LNCAP (cell line): ENCODE measurements at regions not wholly inside any gene's neighbourhood (a gene's known extent, or its start where the extent isn't known, plus 50 kb on each side); places are given as distances from the start of the nearest gene placed in this dataset.
A peak's percentile ranks its signal among the peaks of the same experiment; 100 is the strongest.

Source experiments
- CTCF ChIP-seq: fragments of 450-650 bp; IDR thresholded peaks from 2 replicates; pipeline ENCODE4 v1.5.1; 2017; ENCODE audit warnings: mild to moderate bottlenecking

GRCh38 chr6:50124572-50124971 is 74.8 kb upstream of the DEFB112 start:
- TF ChIP-seq CTCF = no peak

GRCh38 chr6:50128420-50129005 is 78.8 kb upstream of the DEFB112 start:
- peak; percentile 35; the same call in 1 of the 2 replicates for TF ChIP-seq CTCF

- TF ChIP-seq CTCF = no peak
Measured at GRCh38 chr6:50135968-50136367, 86.2 kb upstream of the DEFB112 start.

- TF ChIP-seq CTCF = no peak
Measured at GRCh38 chr6:50141100-50141499, 91.4 kb upstream of the DEFB112 start.

- no peak for TF ChIP-seq CTCF
Measured at GRCh38 chr6:50143011-50143719, 93.4 kb upstream of the DEFB112 start.

GRCh38 chr6:50145125-50145524 is 95.4 kb upstream of the DEFB112 start:
- peak; percentile 58 for TF ChIP-seq CTCF

- TF ChIP-seq CTCF = no peak
Measured at GRCh38 chr6:50147371-50147770, 97.6 kb upstream of the DEFB112 start.
